Middle frontal gyrus (tissue), 1 donor: ENCODE measurements at regions not wholly inside any gene's neighbourhood (a gene's known extent, or its start where the extent isn't known, plus 50 kb on each side); places are given as distances from the start of the nearest gene placed in this dataset.
A peak's percentile ranks its signal among the peaks of the same experiment; 100 is the strongest.

Experiments used
- DNase-seq: peaks from one replicate; pipeline ENCODE4 v3.0.0-alpha.2; 2015; ENCODE audit warnings: low spot score; ENCODE audit errors: extremely low spot score

DNA sequence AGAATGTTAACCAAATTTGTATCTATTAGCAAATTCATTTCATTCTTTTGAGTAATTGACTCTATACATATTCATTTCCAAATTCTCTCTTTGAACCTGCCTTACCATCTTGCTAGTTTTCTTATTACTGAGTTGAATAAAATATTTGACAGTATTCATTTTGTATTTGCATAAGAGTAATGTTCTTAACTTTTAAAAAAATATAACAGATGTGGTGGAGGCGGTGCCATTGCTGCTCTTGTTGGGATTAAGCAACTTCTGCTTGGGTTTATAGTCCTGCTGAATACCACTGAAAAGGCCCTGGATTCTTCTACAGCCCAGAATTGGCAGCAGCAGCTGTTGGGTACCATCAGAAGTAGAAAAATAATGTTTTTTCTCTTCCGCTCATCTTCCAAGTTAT, 148.9 kb upstream of the PEX5L start:
- DNase-seq = peak; percentile 58

DNA sequence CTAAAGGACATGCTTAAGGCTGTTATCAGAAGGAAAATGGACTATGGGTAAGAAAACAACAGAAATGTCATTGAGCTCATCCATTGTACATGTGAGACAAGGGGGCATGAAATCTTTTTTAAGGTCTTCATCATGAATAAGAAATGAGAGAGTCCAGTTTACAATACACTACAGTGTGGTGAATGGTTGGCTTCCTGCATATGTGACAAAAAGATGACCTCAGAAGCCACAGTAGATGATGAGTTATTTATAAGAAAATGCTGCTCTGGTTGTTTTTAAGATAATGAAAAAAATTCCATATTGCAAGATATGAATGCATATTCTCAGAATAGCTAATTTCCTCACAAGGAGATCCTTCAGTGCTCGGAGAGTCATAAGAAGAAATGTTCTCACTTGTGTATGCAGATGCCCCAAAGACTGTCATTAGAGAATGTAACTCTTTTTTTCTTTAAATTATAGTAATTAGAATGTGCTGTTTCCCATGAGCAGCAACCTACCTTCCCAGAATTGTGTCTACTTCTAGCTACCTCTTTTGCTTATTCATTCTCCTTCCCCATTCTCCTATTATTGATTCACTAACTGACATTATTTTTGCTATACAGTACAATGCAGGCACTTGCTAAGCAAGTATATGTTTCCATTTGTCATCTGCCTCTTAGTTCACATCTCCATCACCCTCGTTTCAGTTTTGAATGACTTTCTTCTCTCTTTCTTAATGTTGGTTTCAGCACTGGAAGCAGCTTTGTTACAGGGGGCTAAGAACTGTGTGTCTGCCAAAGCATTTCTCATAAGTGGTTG, 152.0 kb upstream of the PEX5L start:
- DNase-seq = no peak

DNA sequence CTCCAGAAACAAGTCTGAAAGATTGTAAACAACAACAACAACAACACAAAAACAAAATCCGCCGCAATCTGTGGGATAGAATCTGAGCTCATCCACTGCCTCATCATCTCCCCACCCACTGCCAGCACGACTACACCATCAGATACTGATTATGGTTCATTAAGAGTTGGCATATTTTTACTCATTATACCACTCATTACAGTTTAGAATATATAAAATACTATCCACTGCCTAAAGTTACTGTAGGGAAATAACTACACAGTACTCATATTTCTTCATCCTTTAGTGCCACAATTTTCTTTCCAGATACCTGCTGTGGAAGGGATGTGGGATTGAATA, 152.5 kb upstream of the PEX5L start:
- DNase-seq = no peak

DNA sequence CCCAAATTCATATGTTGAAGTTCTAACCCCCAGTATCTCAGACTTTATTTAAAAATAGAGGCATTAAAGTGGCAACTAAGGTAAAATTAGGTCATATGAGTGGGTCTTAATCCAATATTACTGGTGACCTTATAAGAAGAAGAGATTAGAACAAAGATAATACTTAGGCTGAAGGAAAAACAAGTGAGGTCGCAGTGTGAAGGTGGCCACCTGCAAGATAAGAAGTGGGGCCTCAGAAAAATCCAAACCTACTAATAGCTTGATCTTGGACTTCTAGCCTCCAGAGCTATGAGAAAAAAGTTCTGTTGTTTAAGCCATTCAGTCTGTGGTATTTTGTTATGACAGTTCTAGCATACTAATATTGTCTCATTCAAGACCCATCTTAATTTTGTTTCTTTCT, 159.9 kb upstream of the PEX5L start:
- DNase-seq = no peak

DNA sequence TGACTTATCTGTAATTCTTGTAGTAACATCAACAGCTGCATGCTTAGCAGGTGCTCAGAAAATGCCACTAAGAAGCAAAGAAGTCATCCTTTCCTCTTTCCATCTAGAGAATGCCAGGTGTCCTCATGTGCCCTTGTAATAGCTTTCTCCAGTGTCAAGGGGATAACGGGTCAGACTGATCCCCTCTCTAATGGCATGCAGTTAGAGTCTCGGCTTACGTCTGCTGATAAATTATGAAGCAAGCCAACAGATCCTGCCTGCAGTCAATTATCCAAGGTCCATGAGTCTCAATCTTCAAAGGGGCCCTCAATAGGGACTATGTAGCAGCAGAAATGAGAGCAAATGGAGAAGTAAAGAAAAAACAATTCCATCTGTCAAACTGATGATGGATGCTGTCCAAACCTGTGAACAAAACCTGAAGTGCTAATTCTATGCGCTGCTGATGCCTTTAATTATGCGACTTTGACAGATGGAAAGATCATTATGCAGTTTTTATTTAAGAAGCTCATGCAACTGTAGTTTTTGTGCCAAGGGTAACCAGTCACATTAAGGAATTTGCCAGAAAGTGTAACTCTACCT, 162.8 kb upstream of the PEX5L start:
- no peak for DNase-seq

DNA sequence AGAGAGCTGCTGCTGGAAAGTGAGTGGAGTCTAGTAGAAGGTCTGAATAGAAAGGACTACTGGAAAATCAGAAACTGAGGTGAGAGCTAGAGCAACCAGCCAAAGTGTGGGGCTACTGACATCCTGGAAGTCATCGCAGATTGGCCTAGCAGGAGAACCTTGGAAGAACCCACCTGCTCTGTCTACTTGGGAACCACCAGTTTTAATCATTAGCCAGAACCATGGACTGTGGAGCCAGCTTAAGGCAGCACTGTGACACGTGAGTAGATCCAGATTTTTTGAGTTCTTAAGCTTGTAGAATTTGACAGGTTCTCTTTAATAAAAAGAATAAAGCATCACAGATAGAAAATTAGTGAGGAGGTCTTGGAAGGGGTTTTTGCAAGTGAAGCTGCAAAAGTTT, 179.1 kb upstream of the PEX5L start:
- DNase-seq = no peak

DNA sequence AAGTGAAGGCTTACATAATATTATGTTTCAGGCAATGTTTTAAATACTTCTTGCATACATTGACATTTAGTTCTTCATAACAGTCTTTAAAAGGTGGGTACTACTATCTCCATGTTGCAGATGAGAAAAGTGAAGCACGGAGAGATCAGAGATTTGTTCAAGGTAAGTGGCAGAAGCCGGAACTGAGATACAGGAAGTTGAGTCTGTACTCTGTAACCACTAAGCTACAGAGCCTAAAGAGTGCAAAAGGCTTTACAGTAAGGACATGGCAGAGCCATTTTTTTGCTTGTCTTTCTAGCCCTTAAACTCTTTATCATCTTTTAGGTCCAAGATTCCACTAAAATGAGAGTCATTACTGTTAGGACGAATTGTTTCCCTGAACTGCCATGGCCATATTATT, 186.5 kb upstream of the PEX5L start:
- DNase-seq = no peak

DNA sequence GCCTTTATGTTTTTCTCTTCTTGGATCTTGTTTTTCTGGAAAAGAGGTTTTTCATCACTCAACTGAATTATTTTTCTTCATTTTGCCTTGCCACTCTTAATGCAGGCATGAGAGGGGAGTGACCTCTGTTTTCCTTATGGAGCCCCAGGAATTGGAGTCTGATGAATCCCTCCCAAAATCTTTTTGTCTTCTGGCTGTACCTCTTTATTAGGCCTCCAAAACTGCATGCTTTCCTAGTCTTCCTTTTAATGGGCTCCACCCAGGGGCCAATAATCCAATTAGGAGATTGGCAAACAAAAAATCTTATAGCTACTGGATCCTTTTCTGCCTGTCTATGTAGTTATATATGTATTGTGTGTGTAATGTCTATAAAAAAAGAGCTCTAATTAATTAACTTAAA, 192.4 kb upstream of the PEX5L start:
- DNase-seq = no peak

DNA sequence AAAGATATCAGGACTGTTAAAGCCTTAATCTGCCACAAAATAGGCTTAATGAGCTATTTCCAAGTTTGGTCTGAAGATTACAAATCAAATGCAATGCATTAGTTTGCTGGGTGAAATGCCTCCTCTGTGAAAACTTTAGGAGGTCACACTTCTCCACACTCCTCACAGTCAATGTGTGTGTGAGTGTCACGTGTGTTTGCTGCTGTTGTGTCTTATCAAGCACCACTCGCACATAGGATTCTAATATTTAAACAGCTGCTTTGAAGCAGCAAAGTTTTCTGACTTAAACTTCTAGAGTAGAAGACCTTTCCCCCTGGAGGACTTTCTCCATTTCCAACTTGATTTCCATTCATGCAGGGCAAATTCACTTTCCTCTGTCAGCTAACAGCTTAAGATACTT, 203.2 kb upstream of the PEX5L start:
- no peak for DNase-seq

DNA sequence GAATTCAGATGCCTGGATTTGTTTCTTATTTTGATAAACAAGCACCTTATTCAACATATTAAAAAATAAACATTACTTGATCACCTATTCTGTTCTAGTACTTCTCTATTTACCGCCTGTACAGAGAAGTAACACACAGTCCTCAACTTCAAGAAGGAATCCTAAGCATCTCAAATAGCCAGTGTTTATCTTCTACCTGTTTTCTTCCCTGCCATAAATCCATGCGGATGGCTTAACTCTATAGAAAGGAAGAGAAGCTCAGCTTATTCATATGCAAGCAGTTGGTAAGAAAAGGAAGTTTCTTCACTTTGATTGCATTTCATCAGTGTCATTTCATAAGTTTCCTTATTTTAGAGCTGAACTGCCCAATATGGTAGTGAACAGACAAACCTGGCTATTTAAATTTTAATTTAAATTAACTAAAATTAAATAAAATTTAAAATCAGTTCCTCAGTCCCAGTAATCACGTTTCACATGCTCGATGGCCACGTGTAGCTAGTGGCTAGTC, 210.0 kb upstream of the PEX5L start:
- no peak for DNase-seq

DNA sequence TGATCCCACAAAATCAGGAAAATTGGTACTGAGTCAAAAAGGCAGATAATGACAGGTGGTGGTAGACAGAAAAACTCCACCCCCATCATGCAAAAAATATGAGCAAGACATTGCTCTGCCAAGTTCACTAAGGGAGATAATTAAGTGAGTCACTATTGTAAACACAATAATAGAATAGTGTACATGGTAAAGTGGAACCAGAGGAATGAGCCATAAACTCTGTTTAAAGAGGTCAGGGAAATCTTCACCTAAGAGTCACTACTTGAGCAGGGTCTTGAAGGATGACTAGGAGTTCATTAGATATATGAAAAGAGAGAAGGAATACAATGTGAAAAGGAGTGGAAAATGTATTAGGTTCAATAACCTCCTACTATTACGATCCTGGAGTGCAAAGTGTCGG, 213.4 kb upstream of the PEX5L start:
- DNase-seq = no peak

DNA sequence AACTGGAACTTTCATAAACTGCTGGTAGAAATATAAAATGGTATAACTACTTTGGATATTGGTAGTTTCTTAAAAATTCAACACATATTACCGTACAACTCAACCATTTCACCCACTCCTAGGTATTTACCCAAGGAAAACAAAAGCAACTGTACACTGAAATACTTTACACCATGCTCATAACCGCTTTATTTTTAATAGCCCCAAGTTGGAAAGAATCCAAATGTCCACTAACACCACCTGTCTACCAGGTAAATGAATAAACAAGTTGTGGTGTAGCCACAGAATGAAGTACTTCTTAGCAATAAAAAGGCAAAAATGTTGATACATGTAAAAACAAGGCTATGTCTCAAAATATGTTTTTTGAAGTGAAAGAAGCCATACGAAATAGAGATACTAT, 215.9 kb upstream of the PEX5L start:
- DNase-seq = no peak

DNA sequence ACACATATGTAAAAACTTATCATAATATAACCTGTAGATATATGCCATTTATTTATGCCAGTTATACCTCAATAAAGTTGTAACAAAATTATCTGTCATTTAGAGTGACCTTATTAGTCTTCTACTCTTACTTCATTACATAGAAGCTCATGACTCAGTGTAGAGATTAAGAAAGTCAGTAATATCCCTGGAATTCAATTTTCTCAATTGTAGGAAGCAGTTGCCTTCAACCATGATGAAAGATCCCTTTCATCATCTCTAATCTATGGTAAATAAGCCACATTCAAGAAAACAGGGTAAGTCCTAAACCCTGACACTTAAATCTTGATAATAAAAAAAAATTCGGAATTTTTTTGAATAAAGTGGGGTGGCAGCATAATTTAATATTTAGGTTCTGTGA, 216.5 kb upstream of the PEX5L start:
- DNase-seq = no peak

DNA sequence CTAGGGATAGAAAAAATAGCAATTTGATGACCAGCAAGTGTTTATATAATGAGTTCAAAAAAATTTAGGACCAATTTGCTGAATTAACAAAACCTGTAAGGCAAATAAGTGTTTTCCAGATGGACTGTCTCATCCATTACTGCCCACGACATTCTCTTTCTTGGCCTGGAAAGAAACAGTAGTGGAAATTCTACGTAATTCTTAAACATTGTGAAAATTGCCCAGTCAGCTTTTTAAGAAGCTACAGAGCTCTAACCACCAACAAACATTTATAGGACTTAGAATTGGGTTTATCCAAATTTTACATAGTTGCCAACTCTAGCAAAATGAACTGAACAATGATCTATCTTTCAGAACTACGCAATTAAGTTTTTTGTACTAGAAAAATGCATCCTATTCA, 227.7 kb upstream of the PEX5L start:
- no peak for DNase-seq

DNA sequence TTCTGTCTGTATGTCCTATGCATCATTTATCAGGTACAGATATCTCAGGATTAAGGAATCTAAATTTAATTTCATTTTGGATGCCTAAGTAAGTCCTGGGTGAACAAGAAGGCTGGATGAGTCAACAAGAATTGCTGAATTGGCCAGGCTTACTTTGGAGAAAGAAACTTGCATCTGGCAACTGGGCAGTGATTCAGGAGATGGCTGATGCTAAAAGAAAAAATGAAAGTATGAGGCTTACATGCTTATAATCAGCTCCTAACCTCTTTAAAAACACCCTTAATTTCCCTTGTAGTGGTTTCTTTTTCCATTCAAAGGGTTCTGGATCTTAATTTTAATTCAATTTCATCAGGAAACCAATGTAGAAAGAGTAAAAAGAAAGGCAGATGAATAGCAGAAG, 228.8 kb upstream of the PEX5L start:
- no peak for DNase-seq

DNA sequence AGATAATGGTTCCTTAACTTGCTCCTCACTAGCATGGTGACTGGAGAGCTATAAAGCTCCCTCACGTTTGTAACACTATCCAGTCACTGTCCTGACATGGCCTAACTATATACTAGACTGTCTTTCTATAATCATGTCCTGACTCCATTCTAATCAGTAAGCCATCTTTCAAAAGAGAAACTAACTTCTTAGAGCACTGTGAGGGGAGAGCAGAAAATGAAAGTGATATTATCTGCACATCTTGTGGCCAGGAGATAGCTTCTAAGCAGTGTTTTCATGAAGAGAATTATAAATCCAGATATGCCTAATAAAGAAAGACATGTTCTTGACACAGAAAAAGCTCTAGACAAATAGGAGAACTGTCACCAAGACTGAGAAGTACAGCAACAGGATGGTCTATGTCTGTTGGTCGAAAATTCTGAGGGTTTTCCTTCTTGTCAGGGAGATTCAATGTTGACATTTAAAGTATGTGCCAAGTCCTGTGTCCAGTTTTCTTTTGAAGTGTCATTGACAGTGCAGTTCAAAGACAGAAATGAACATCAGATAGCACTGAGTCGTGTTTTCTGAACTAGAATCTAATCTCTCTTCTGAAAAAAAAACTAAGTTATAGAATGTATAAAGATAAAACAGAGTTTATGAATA, 230.6 kb upstream of the PEX5L start:
- no peak for DNase-seq

DNA sequence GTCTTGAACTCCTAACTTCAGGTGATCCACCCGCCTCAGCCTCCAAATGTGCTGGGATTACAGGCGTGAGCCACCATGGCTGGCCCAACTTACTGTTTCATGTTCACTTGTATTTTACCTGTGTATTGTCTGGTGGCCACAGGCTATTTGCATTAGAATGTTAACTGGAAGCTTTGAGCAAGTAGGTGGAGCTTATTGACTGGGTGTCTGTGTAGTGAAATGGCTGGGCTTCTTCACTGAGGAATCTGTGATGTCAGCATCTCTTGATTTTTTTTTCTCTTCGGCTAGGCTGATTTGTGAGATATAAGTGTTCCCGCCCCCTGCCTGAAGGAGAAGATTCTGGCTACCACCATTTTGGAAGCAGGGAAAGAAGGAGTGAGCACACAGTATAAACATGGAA, 237.8 kb upstream of the PEX5L start:
- DNase-seq = no peak

DNA sequence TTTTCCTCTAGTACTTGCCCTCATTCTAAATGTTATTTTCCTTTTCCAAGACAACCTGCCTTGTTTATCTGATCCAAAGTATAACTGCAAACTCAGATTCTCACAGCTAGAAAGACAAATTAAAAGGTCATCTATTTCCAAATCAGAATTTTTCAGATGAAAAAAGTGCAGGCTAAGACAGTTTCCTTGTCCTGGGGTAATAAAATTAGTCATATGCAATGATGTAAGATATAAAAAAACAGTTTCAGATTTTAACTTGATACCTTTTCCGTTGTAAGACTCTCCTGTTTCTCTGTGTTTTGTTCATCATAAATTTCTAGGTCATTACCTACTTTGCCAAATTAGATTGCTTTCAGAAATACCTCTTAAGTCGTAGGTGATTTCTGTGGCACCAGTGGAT, 238.4 kb upstream of the PEX5L start:
- DNase-seq = no peak

DNA sequence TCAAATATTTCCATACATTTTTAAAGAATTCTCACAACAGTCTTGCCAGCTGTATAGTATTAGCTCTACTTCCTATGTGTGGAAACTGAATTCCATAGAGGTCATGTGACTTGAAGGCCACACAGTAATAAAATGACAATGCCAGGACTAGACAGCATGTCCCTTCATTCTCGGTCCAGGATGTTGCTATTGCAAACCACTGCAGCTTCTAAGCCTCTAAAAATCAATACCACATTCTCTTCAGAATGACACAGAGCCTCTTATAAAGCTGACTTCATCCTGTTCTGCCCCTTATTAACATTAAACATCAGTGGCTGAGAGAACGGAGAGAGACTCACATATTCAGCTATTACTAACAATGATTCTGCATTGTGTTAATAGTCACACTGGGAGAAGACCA, 240.3 kb upstream of the PEX5L start:
- no peak for DNase-seq

DNA sequence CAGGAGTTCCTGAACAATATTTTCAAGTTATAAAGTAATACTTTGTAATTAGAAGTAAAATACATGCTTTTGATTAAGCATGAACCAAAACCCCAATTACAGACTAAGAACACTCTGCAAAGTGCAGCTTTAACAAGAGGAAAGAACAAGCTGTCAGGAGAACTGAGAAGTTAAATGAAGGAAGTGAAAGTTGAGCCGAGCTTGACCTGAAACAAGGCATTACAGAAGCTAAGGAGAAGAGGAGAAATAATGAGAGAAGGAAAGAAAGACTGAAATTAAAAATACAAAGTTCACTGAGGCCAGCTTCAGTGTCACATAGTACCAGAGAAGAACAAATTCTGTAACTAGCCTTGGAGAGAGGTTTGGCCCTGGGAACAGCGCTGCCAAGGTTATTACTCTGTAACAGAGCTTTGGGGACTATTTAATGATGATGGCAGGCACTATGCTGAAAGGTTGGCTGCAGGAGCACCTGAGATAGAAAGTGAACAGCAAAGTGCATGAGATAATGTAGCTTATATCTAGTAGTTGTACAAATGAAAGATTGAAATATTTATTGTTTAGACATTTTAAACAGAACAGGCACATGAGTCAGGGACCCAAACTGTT, 241.9 kb upstream of the PEX5L start:
- no peak for DNase-seq

DNA sequence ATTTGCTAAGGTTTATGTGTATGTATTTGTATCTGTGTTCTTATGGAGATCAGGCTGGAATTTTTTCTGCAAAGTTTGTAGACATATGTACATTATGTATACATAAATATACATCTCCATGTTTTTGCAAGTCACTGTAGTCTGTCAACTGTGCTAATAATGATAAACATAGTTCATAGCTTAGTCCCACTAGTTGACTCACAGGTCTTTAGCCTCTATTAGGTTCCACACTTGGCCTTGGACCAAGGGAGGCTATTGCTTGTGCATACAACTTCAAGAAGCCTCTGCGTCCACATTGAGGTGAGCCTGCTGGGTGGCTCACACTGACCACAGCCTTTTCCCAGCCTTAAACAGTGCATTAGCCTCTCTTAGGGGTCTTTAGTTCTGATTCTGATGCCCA, 243.8 kb upstream of the PEX5L start:
- no peak for DNase-seq

DNA sequence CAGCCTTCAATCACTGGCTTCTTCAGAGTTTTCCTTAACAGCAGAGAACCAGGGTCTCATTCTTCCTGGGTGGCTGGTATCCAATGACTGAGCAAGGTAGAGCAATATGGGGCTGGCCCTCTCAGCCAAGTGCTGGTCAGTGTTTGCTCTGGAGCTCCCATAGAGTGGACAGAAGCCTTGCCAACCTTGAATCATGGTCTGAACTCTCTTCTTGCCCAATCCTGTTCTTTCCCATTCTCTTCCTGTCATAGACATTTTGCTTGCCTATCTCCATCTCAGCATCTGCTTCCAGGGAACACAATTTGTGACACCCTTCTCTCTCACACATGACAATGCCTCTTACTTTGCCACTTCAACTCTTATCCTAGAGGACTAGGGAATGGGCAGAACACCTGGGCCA, 245.6 kb upstream of the PEX5L start:
- no peak for DNase-seq

DNA sequence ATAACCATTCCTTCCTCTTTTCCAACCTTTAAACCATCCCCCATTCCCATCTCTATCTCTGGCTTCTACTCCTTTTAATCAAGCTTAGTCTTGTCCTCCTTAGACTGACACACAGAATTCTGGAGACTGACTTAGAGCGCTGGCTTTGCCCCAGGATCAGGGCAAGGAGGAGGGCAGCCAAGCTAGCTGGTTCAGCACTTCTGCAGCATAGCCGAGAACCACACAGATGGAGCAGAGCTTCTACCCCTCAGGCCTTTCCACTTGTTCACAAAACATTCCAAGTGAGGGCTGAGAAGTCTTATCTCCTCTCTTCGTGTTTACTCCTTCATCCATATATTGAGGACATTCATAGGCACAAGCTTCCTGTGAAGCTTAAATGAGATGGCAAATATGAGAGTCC, 246.5 kb upstream of the PEX5L start:
- DNase-seq = no peak
